H1 (cell line): ENCODE measurements at regions not wholly inside any gene's neighbourhood (a gene's known extent, or its start where the extent isn't known, plus 50 kb on each side); places are given as distances from the start of the nearest gene placed in this dataset.

Experiments used
- CTCF ChIA-PET: fragments of 300-600 bp; sonication (Branson Sonifier 250); formaldehyde crosslinking; loops from one replicate; lab custom pipeline; 2021; ENCODE audit not compliant: partially characterized antibody; lab: Charles Lee
- POLR2A ChIA-PET: fragments of 300-600 bp; sonication (Branson Sonifier 250); formaldehyde crosslinking; loops from one replicate; lab custom pipeline; 2021; ENCODE audit warnings: inconsistent platforms; ENCODE audit not compliant: partially characterized antibody; lab: Charles Lee
- DNase-seq, 2 experiments: peaks; one replicate each; pipeline versions ENCODE4 v3.0.0 to v3.0.0-alpha.2; 2010 to 2022; ENCODE audit warnings: low spot score in 2 of 2, low read depth in 1 of 2, mixed read lengths in 1 of 2
- FAIRE-seq: peaks from 2 replicates; lab custom pipeline; 2011; peaks lifted over from hg19 to GRCh38; lab: Jason Lieb, UNC
- H2AFZ ChIP-seq: 2 replicates; pipeline ENCODE4 v1.8.1; 2012; ENCODE audit warnings: low read length, inconsistent platforms
- H2AK5ac ChIP-seq: 2 replicates; pipeline ENCODE4 v1.6.1; 2013; ENCODE audit warnings: low read depth, low read length
- H2BK120ac ChIP-seq: replicated peaks from 2 replicates; pipeline ENCODE3; 2013; ENCODE audit warnings: low read depth, low read length, inconsistent platforms
- H2BK12ac ChIP-seq: 2 replicates; pipeline ENCODE4 v1.6.1; 2013; ENCODE audit warnings: low read depth, low read length
- H2BK15ac ChIP-seq: 2 replicates; pipeline ENCODE4 v1.6.1; 2013; ENCODE audit warnings: low read length
- H2BK20ac ChIP-seq: 2 replicates; pipeline ENCODE4 v1.6.1; 2013; ENCODE audit warnings: low read length
- H2BK5ac ChIP-seq: 2 replicates; pipeline ENCODE4 v1.6.1; 2013; ENCODE audit warnings: low read depth, low read length
- H3K14ac ChIP-seq: 2 replicates; pipeline ENCODE4 v1.6.1; 2013; ENCODE audit warnings: inconsistent platforms; ENCODE audit not compliant: insufficient read length
- H3K18ac ChIP-seq: 2 replicates; pipeline ENCODE4 v1.6.1; 2013; ENCODE audit warnings: low read length; ENCODE audit errors: extremely low read depth
- H3K23ac ChIP-seq: 2 replicates; pipeline ENCODE4 v1.6.1; 2013; ENCODE audit warnings: inconsistent platforms; ENCODE audit not compliant: insufficient read length
- H3K23me2 ChIP-seq: 2 replicates; pipeline ENCODE4 v1.6.1; 2013; ENCODE audit warnings: low read depth, low read length
- H3K27ac ChIP-seq: 2 replicates; pipeline ENCODE4 v1.6.1; 2011; ENCODE audit warnings: low read depth, low read length, inconsistent platforms
- H3K27me3 ChIP-seq, 4 experiments: replicated peaks in 1 of 4; 1 replicate in 1 of 4; 2 replicates in 3 of 4; pipeline versions ENCODE4 v1.6.1 to v1.8.1; 2011 to 2013; ENCODE audit warnings: low read length in 3 of 4, mild to moderate bottlenecking in 3 of 4, inconsistent platforms in 2 of 4, mixed read lengths in 2 of 4, moderate library complexity in 1 of 4; ENCODE audit not compliant: control insufficient read depth in 3 of 4, insufficient read depth in 3 of 4; ENCODE audit errors: extremely low read depth in 1 of 4
- H3K36me3 ChIP-seq, 4 experiments: 2 replicates each; pipeline versions ENCODE4 v1.6.1 to v1.8.1; 2011 to 2013; ENCODE audit warnings: mild to moderate bottlenecking in 4 of 4, low read length in 3 of 4, moderate library complexity in 2 of 4, control low read depth in 1 of 4, inconsistent platforms in 1 of 4; ENCODE audit not compliant: insufficient read depth in 4 of 4, control insufficient read depth in 2 of 4
- H3K4ac ChIP-seq: replicated peaks from 2 replicates; pipeline ENCODE3; 2013; ENCODE audit warnings: low read length, low read depth, mixed read lengths, inconsistent platforms; ENCODE audit not compliant: insufficient read length
- H3K4me1 ChIP-seq, 4 experiments: replicated peaks in 1 of 4; 1 replicate in 1 of 4; 2 replicates in 3 of 4; pipeline versions ENCODE4 v1.6.1 to v1.8.1; 2011 to 2013; ENCODE audit warnings: low read length in 3 of 4, inconsistent platforms in 2 of 4, mixed read lengths in 1 of 4; ENCODE audit not compliant: insufficient read depth in 4 of 4, control insufficient read depth in 3 of 4
- H3K4me2 ChIP-seq, 2 experiments: 2 replicates each; pipeline versions ENCODE4 v1.6.1 to v1.8.1; 2011 to 2013; ENCODE audit warnings: low read depth in 2 of 2, low read length in 2 of 2, control low read depth in 1 of 2, inconsistent platforms in 1 of 2, mild to moderate bottlenecking in 1 of 2; ENCODE audit not compliant: insufficient read depth in 1 of 2
- H3K4me3 ChIP-seq, 4 experiments: fragments of 200-600, 300-600 bp in 1 of 4; sonication (generic), shearing (Covaris generic), sonication (Bioruptor Twin) in 1 of 4; 2 replicates each; pipeline versions ENCODE4 v1.5.1 to v1.8.1; 2011 to 2016; ENCODE audit warnings: low read length in 4 of 4, low read depth in 3 of 4, control low read depth in 2 of 4, inconsistent platforms in 2 of 4, mild to moderate bottlenecking in 2 of 4, mixed read lengths in 1 of 4, moderate library complexity in 1 of 4; ENCODE audit not compliant: insufficient read depth in 2 of 4; ENCODE audit errors: extremely low read depth in 1 of 4
- H3K56ac ChIP-seq: replicated peaks from 2 replicates; pipeline ENCODE3; 2013; ENCODE audit warnings: low read depth, mild to moderate bottlenecking, mixed read lengths, low read length, inconsistent platforms; ENCODE audit not compliant: insufficient read length
- H3K79me1 ChIP-seq: 2 replicates; pipeline ENCODE4 v1.6.1; 2013; ENCODE audit warnings: low read depth, low read length, control low read depth
- H3K79me2 ChIP-seq, 2 experiments: 2 replicates each; pipeline versions ENCODE4 v1.6.1 to v1.8.1; 2012 to 2013; ENCODE audit warnings: low read length in 2 of 2, mild to moderate bottlenecking in 2 of 2, inconsistent platforms in 1 of 2; ENCODE audit not compliant: insufficient read depth in 2 of 2, control insufficient read depth in 1 of 2
- H3K9ac ChIP-seq, 4 experiments: replicated peaks in 1 of 4; 1 replicate in 1 of 4; 2 replicates in 3 of 4; pipeline versions ENCODE4 v1.6.1 to v1.8.1; 2011 to 2013; ENCODE audit warnings: low read depth in 3 of 4, low read length in 3 of 4, control low read depth in 2 of 4, mild to moderate bottlenecking in 2 of 4, moderate library complexity in 2 of 4, inconsistent platforms in 1 of 4; ENCODE audit errors: extremely low read depth in 1 of 4
- H3K9me3 ChIP-seq, 2 experiments: 2 replicates each; pipeline versions ENCODE4 v1.6.1 to v1.8.1; 2012 to 2013; ENCODE audit warnings: mild to moderate bottlenecking in 2 of 2, moderate library complexity in 2 of 2, control low read depth in 1 of 2, inconsistent platforms in 1 of 2, low read depth in 1 of 2, low read length in 1 of 2, mixed read lengths in 1 of 2; ENCODE audit not compliant: insufficient read depth in 2 of 2
- H4K20me1 ChIP-seq, 2 experiments: replicated peaks in 1 of 2; 2 replicates each; pipeline versions ENCODE3 to v1.8.1; 2011 to 2013; ENCODE audit warnings: inconsistent platforms in 2 of 2, low read length in 2 of 2, mild to moderate bottlenecking in 1 of 2; ENCODE audit not compliant: insufficient read depth in 2 of 2, control insufficient read depth in 1 of 2
- H4K5ac ChIP-seq: 2 replicates; pipeline ENCODE4 v1.6.1; 2013; ENCODE audit warnings: low read length, low read depth, mixed read lengths, inconsistent platforms; ENCODE audit not compliant: insufficient read length
- H4K8ac ChIP-seq: 2 replicates; pipeline ENCODE4 v1.8.0; 2013; ENCODE audit warnings: mild to moderate bottlenecking, moderate library complexity, low read length, inconsistent platforms; ENCODE audit not compliant: insufficient read depth; ENCODE audit errors: extremely low read depth
- H4K91ac ChIP-seq: replicated peaks from 2 replicates; pipeline ENCODE3; 2013; ENCODE audit warnings: low read length, mixed read lengths, inconsistent platforms; ENCODE audit not compliant: insufficient read length
- BCL11A ChIP-seq, 2 experiments: IDR thresholded peaks; one replicate each; pipeline ENCODE4 v1.6.1; 2011; ENCODE audit warnings: low read depth in 2 of 2, low read length in 2 of 2, mild to moderate bottlenecking in 2 of 2
- BRCA1 ChIP-seq: IDR thresholded peaks from 2 replicates; pipeline ENCODE4 v1.6.1; 2012; ENCODE audit warnings: low read depth, low read length, improper control_type of control experiment
- CTBP2 ChIP-seq: IDR thresholded peaks from 2 replicates; pipeline ENCODE4 v1.7.0; 2011; ENCODE audit warnings: borderline replicate concordance, mild to moderate bottlenecking, moderate library complexity, mixed read lengths, low read length; ENCODE audit not compliant: insufficient read depth, insufficient read length
- EZH2 ChIP-seq: fragments of 200-600 bp; sonication (generic); IDR thresholded peaks from 2 replicates; pipeline ENCODE4 v1.7.1; 2012; ENCODE audit warnings: low read depth, mild to moderate bottlenecking, moderate library complexity, low read length, inconsistent platforms; ENCODE audit not compliant: severe bottlenecking
- FOSL1 ChIP-seq: IDR thresholded peaks from 2 replicates; pipeline ENCODE4 v1.6.1; 2011; ENCODE audit warnings: mild to moderate bottlenecking, low read depth, low read length, moderate library complexity; ENCODE audit not compliant: insufficient read depth
- JUN ChIP-seq: IDR thresholded peaks from 2 replicates; pipeline ENCODE4 v1.6.1; 2011; ENCODE audit warnings: low read depth, mild to moderate bottlenecking, improper control_type of control experiment, low read length
- JUND ChIP-seq: IDR thresholded peaks from 2 replicates; pipeline ENCODE4 v1.6.1; 2011; ENCODE audit warnings: mild to moderate bottlenecking, improper control_type of control experiment, low read length
- PHF8 ChIP-seq: fragments of 200-600 bp; sonication (generic); conservative IDR thresholded peaks from 2 replicates; pipeline ENCODE4 v1.7.1; 2012; ENCODE audit warnings: low read depth, mild to moderate bottlenecking, inconsistent platforms, low read length, moderate library complexity
- POU5F1 ChIP-seq: IDR thresholded peaks from 2 replicates; pipeline ENCODE4 v1.6.1; 2011; ENCODE audit warnings: low read depth, mild to moderate bottlenecking, low read length, moderate library complexity
- RAD21 ChIP-seq, 2 experiments: IDR thresholded peaks in 1 of 2; conservative IDR thresholded peaks in 1 of 2; 2 replicates each; pipeline ENCODE4 v1.6.1; 2011; ENCODE audit warnings: low read depth in 2 of 2, low read length in 2 of 2, improper control_type of control experiment in 1 of 2, inconsistent platforms in 1 of 2, mild to moderate bottlenecking in 1 of 2, moderate library complexity in 1 of 2
- RFX5 ChIP-seq: IDR thresholded peaks from 2 replicates; pipeline ENCODE4 v1.6.1; 2011; ENCODE audit warnings: low read depth, low read length, improper control_type of control experiment, borderline replicate concordance
- RNF2 ChIP-seq: fragments of 200-900, 300-1000 bp; sonication (generic); IDR thresholded peaks from 2 replicates; pipeline ENCODE4 v1.7.1; 2016; ENCODE audit warnings: borderline replicate concordance, low read depth, mild to moderate bottlenecking, antibody characterized with exemption, low read length; ENCODE audit not compliant: poor library complexity, severe bottlenecking; ENCODE audit errors: missing control alignments
- SP2 ChIP-seq: IDR thresholded peaks from 2 replicates; pipeline ENCODE4 v1.6.1; 2012; ENCODE audit warnings: mild to moderate bottlenecking, low read length, inconsistent platforms
- WGBS, 2 experiments: shearing (Covaris generic) in 1 of 2; methylation state at CpG; one replicate each; pipeline versions ENCODE4 v1.1.6 to v1.1.7; 2013 to 2015; ENCODE audit warnings: low lambda C conversion rate in 2 of 2, mixed read lengths in 2 of 2, inconsistent platforms in 1 of 2, low coverage in 1 of 2, missing lambda C conversion rate in 1 of 2; ENCODE audit not compliant: insufficient replicate concordance in 2 of 2, insufficient coverage in 1 of 2, insufficient read length in 1 of 2; ENCODE audit errors: extremely low coverage in 1 of 2, missing lambda C conversion rate in 1 of 2; 5-methylcytosine and 5-hydroxymethylcytosine counted together
- TF ChIP-seq, protein P1 (sequence below): IDR thresholded peaks from 2 replicates; pipeline ENCODE4 v1.6.1; 2011; ENCODE audit warnings: low read depth, mild to moderate bottlenecking, low read length; ENCODE audit not compliant: insufficient read depth

- H2AK5ac ChIP-seq: no peak overlapping the region
- no peak overlapping the region for H4K91ac ChIP-seq
- H2BK20ac ChIP-seq: no peak overlapping the region
- no peak overlapping the region for H3K18ac ChIP-seq
- no peaks in the 10 kb centered on the region for H3K23me2 ChIP-seq
- no peak overlapping the region for H3K9ac ChIP-seq
- no peaks in the 10 kb centered on the region for H3K9me3 ChIP-seq
- no peak overlapping the region for H2BK120ac ChIP-seq
- no peaks in the 10 kb centered on the region for H4K20me1 ChIP-seq
- ChIA-PET CTCF (interaction anchor here (1.2 kb wide), 1 partner anchor 40 kb away, joined by 3 read pairs; no protein-coding TSS in a partner anchor), POLR2A (no interaction called here)
- no peak overlapping the region for H2BK15ac ChIP-seq
- no peaks in the 10 kb centered on the region for H3K27me3 ChIP-seq
- H3K23ac ChIP-seq: no peak overlapping the region
- no peak for FAIRE-seq
- H2AFZ ChIP-seq: no peak overlapping the region
- H3K14ac ChIP-seq: no peak overlapping the region
- no peaks in the 10 kb centered on the region for H3K36me3 ChIP-seq
- DNase-seq: no peak
- H3K4ac ChIP-seq: no peak overlapping the region
- H3K4me2 ChIP-seq: no peak overlapping the region
- no peaks in the 10 kb centered on the region for H3K4me1 ChIP-seq
- 87% methylated on average over 3 of the region's 3 CpGs; no CpG with 5 or more reads in 1 of the 2 experiments for WGBS, 2 experiments
- no peak overlapping the region for H3K27ac ChIP-seq
- no peak overlapping the region for H4K8ac ChIP-seq
- H2BK5ac ChIP-seq: no peak overlapping the region
- H3K56ac ChIP-seq: peak overlapping the region; percentile 16
- H2BK12ac ChIP-seq: no peak overlapping the region
- H3K4me3 ChIP-seq: no peak overlapping the region
- H3K79me1 ChIP-seq: no peaks in the 10 kb centered on the region
- no peak overlapping the region for H4K5ac ChIP-seq
- H3K79me2 ChIP-seq: no peaks in the 10 kb centered on the region
- no peak for TF ChIP-seq BCL11A (IDR thresholded peaks at IDR 0.05; ENCODE audit: low read depth in 2 of 2, low read length in 2 of 2)
- TF ChIP-seq JUN: no peak
- TF ChIP-seq JUND: no peak
- no peak for TF ChIP-seq RAD21 (IDR thresholded peaks at IDR 0.05 in 1 of 2, conservative IDR thresholded peaks at IDR 0.05 in 1 of 2; ENCODE audit: low read depth in 2 of 2, low read length in 2 of 2)
- no peak for TF ChIP-seq SP2
- TF ChIP-seq POU5F1: no peak
- TF ChIP-seq CTBP2: no peak
- TF ChIP-seq PHF8: no peak
- TF ChIP-seq BRCA1: no peak
- TF ChIP-seq EZH2: no peak
- no peak for TF ChIP-seq RFX5
- no peak for TF ChIP-seq RNF2
- TF ChIP-seq, protein P1, sequence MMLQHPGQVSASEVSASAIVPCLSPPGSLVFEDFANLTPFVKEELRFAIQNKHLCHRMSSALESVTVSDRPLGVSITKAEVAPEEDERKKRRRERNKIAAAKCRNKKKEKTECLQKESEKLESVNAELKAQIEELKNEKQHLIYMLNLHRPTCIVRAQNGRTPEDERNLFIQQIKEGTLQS: no peak
- TF ChIP-seq FOSL1: no peak
Observed at GRCh38 chr4:138567696-138568095, 325.5 kb upstream of the SLC7A11 start.
